ENCODE measurements at regions not wholly inside any gene's neighbourhood (a gene's known extent, or its start where the extent isn't known, plus 50 kb on each side); places are given as distances from the start of the nearest gene placed in this dataset.

DNA sequence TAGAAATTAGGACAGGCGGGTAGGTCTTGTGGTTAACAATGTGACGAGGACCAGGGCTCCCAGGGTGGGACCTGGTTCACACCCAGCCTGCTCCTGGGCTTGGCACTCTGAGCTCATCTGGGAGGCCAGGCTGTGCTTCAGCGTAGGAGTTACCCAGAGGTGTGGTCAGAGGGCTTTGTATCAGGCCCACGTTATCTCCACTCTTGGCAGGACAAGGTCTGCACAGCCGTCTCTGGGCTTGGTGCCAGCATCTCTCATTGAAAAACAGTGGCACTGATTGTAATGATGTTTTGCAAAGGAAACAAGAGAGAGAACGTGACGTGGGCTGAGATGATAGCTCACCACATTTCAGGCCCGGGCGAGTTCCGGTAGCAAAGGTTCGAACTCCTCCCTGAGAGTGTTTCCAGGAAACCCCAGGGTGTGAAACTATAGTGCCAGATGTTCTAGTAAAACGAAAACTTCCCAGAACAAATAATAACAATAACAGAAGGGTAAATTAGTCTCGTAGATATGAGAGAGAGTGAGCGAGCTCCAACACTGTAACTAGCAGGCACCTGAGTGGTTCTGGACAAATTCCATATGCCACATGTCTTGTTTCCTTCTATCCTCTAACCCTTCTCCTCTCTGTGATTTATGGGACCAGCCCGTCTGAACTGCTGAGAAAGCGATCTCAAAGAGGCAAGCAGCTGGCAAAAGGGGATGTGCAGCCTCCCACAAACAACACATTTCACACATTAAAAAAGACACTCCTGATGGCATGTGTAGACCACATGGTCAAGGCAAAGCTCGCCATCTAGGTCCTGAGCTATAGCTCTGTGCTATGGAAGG, 227.3 kb downstream of the KTN1 start:
- no peak overlapping the region for H3K27ac ChIP-seq
- no peaks in the 10 kb centered on the region for H3K36me3 ChIP-seq
- DNase-seq (ENCODE audit: low read depth in 1 of 2, low spot score in 1 of 2) = peak; percentile 77 to 99
- H3K9me3 ChIP-seq (ENCODE audit: low read depth) = no peaks in the 10 kb centered on the region
- peaks cover 16% of the 10 kb centered on the region for H3K4me1 ChIP-seq (ENCODE audit: low read depth)
- H3K4me3 ChIP-seq = no peak overlapping the region
- no peaks in the 10 kb centered on the region for H3K27me3 ChIP-seq
- TF ChIP-seq CTCF (IDR thresholded peaks at IDR 0.05; ENCODE audit: low read depth, low read length) = no peak

GRCh38 chr14:55807881-55808379, 227.9 kb downstream of the KTN1 start:
- no peaks in the 10 kb centered on the region for H3K9me3 ChIP-seq (ENCODE audit: low read depth)
- H3K4me3 ChIP-seq = no peak overlapping the region
- DNase-seq (ENCODE audit: low read depth in 1 of 2, low spot score in 1 of 2) = no peak
- H3K27ac ChIP-seq = no peak overlapping the region
- no peak for TF ChIP-seq CTCF (IDR thresholded peaks at IDR 0.05; ENCODE audit: low read depth, low read length)
- peaks cover 16% of the 10 kb centered on the region for H3K4me1 ChIP-seq (ENCODE audit: low read depth)
- no peaks in the 10 kb centered on the region for H3K36me3 ChIP-seq
- H3K27me3 ChIP-seq = no peaks in the 10 kb centered on the region

DNA sequence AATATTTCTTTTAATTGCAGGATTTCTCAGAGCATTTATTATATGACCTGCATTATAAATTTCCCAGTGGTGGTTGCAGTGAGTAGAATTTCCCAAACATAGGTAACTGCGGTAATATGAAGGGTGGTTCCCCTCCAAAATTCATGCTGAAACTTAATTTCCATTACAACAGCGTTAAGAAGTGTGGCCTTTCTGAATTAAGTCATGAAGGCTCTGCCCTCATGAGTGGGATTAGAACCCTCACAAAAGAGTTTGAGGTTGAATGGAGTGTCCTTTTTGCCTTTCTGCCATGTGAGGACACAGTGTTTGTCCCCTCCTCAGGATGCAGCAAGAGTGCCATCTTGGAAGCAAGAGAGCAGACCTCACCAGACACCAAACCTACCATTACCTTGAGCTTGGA, 233.6 kb downstream of the KTN1 start:
- Histone ChIP-seq H3K4me3 (no peak overlapping the region), H3K36me3 (no peaks in the 10 kb centered on the region), H3K27ac (no peak overlapping the region), H3K27me3 (no peaks in the 10 kb centered on the region), H3K4me1 (ENCODE audit: low read depth) (no peaks in the 10 kb centered on the region), H3K9me3 (ENCODE audit: low read depth) (no peaks in the 10 kb centered on the region)
- no peak for TF ChIP-seq CTCF (IDR thresholded peaks at IDR 0.05; ENCODE audit: low read depth, low read length)
- DNase-seq (ENCODE audit: low read depth in 1 of 2, low spot score in 1 of 2) = no peak

DNA sequence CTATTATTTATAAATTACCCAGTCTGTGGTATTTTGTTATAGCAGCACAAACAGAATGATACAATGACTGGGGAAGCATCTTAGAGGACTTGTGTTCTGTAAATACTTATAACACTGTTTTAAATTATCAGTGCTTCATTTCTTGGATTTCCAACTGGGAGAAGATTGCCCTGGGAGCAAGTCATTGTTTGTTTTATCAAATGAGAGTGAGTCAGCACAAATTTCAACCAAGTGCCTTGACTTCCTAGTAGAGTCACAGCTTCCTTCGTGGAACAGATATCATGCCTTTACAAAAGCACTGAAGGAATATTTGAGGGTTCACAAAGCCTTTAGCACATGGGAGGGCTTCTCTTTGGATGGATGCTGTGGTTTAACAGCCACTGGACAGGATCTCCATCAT, 234.1 kb downstream of the KTN1 start:
- no peak for TF ChIP-seq CTCF (IDR thresholded peaks at IDR 0.05; ENCODE audit: low read depth, low read length)
- Histone ChIP-seq H3K27ac (no peak overlapping the region), H3K36me3 (no peaks in the 10 kb centered on the region), H3K4me1 (ENCODE audit: low read depth) (no peaks in the 10 kb centered on the region), H3K4me3 (no peak overlapping the region), H3K27me3 (no peaks in the 10 kb centered on the region), H3K9me3 (ENCODE audit: low read depth) (no peaks in the 10 kb centered on the region)
- no peak for DNase-seq (ENCODE audit: low read depth in 1 of 2, low spot score in 1 of 2)

DNA sequence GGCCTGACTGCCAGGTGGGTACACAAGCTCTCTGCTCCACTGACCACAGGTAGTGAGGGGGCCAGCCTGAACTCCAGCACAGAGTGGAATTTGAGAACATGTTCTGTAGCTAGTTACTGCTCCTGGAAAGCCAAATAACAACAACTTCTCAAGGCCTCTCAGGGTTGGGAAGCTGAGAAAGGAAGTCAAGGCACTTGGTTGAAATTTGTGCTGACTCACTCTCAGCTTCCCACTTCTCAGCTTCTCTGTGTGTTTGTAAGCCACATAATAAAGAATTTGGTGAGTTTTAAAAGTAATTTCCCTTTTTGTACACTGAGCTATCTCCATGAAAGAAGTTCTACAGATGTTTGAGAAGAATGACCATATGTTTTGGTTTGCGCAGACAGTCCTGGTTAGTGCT, 234.9 kb downstream of the KTN1 start:
- H3K27ac ChIP-seq = no peak overlapping the region
- H3K4me1 ChIP-seq (ENCODE audit: low read depth) = no peaks in the 10 kb centered on the region
- no peak overlapping the region for H3K4me3 ChIP-seq
- no peak for TF ChIP-seq CTCF (IDR thresholded peaks at IDR 0.05; ENCODE audit: low read depth, low read length)
- H3K27me3 ChIP-seq = no peaks in the 10 kb centered on the region
- DNase-seq (ENCODE audit: low read depth in 1 of 2, low spot score in 1 of 2) = peak in 1 of 2 donors; percentile 37
- H3K36me3 ChIP-seq = no peaks in the 10 kb centered on the region
- H3K9me3 ChIP-seq (ENCODE audit: low read depth) = no peaks in the 10 kb centered on the region

All from cardiac muscle cell (in vitro differentiated cells and primary cell).